Keratinocyte (primary cell): ENCODE measurements at regions not wholly inside any gene's neighbourhood (a gene's known extent, or its start where the extent isn't known, plus 50 kb on each side); places are given as distances from the start of the nearest gene placed in this dataset.

Experiments used
- EZH2 ChIP-seq: IDR thresholded peaks from one replicate; pipeline ENCODE4 v1.6.1; 2012; ENCODE audit warnings: inconsistent platforms, mild to moderate bottlenecking, low read length, moderate library complexity
- TF ChIP-seq, protein P1 (sequence below), 3 experiments: IDR thresholded peaks in 1 of 3; conservative IDR thresholded peaks in 1 of 3; optimal IDR thresholded peaks in 1 of 3; 2 replicates in 2 of 3; 3 replicates in 1 of 3; pipeline versions ENCODE3 to v1.5.1; 2011; ENCODE audit warnings: low read length in 3 of 3, mild to moderate bottlenecking in 3 of 3, moderate library complexity in 2 of 3, control low read depth in 1 of 3, inconsistent platforms in 1 of 3; ENCODE audit not compliant: insufficient read depth in 2 of 3; ENCODE audit errors: extremely low read depth in 1 of 3

DNA sequence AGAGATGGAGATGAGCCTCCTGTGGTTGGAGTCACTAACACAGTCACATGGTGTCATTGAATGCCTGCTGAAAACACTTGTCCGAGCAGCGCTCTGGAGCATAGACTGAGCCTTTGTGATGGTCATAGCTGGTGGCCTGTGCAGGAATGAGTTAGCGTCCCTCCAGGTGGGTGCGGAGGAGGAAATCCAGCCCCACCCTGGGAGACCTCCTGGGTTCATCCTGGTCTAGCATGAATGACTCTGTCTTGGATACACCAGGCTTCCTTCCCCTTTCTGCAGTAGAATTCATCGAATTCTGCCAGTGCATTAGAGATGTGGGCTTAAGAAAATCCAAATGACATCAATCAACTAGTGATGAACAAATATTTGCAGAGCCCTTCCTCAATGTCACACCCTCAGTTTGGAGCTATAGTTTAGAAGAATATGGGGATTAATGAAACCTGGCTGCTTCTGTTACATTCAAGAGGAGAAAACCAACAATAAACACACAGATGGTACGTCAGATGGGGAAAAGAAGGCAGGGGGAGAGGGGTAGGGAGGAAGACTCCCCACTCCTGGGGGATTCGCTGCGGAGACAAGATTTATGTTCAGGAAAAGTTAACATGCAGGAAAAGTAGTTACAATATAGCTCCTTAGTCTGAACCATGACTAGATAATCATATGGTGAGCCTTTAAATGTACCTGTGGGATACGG is 136.7 kb downstream of the DDX1 start:
- TF ChIP-seq, protein P1, sequence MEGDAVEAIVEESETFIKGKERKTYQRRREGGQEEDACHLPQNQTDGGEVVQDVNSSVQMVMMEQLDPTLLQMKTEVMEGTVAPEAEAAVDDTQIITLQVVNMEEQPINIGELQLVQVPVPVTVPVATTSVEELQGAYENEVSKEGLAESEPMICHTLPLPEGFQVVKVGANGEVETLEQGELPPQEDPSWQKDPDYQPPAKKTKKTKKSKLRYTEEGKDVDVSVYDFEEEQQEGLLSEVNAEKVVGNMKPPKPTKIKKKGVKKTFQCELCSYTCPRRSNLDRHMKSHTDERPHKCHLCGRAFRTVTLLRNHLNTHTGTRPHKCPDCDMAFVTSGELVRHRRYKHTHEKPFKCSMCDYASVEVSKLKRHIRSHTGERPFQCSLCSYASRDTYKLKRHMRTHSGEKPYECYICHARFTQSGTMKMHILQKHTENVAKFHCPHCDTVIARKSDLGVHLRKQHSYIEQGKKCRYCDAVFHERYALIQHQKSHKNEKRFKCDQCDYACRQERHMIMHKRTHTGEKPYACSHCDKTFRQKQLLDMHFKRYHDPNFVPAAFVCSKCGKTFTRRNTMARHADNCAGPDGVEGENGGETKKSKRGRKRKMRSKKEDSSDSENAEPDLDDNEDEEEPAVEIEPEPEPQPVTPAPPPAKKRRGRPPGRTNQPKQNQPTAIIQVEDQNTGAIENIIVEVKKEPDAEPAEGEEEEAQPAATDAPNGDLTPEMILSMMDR (optimal IDR thresholded peaks at IDR 0.05 in 1 of 3, IDR thresholded peaks at IDR 0.05 in 1 of 3, conservative IDR thresholded peaks at IDR 0.05 in 1 of 3; ENCODE audit: extremely low read depth in 1 of 3, insufficient read depth in 2 of 3, low read length in 3 of 3) = no peak
- no peak for TF ChIP-seq EZH2
